ENCODE measurements at regions not wholly inside any gene's neighbourhood (a gene's known extent, or its start where the extent isn't known, plus 50 kb on each side); places are given as distances from the start of the nearest gene placed in this dataset.

- TF ChIP-seq CTCF (conservative IDR thresholded peaks at IDR 0.05; ENCODE audit: low read depth, low read length) (no peak), EZH2 (IDR thresholded peaks at IDR 0.05; ENCODE audit: borderline replicate concordance, low read depth, low read length, poor library complexity, severe bottlenecking) (no peak)
Observed at GRCh38 chr13:28588296-28588695, 70.6 kb upstream of the POMP start.

All from A673 (cell line).